NCI-H526 (cell line): ENCODE measurements at regions not wholly inside any gene's neighbourhood (a gene's known extent, or its start where the extent isn't known, plus 50 kb on each side); places are given as distances from the start of the nearest gene placed in this dataset.
"Not testable (repeated sequence)": the region's sequence is repeated elsewhere in the genome, so short reads cannot be mapped to it uniquely, and the experiment has no call there.

Experiments used
- DNase-seq, 2 experiments: peaks; one replicate each; lab custom pipeline; 2025; lab: John Stamatoyannopoulos, UW

GRCh38 chr17:33902901-33903449 lies 352.1 kb upstream of the CCL2 start:
- no peak for DNase-seq

DNA sequence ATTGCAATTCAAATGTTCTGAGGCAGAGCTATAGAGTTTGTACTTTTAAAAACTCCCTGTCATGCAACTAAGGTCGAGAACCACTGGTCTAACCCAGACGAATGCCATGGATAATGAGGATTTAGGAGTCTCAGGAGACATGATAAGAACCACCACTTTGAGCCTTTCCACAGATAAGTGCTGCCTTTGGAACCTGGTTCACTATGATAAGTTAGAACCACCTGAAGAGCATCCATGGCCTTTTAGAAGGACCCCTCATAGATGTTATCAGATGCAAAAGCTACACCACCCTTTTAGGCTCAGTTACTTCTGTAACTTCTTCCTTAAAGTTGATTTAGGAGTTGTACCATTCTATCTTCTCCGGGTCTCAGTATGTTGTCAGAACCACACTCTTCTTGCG lies 350.6 kb upstream of the CCL2 start:
- DNase-seq: peak in 1 of 2 experiments; percentile 14

GRCh38 chr17:33905338-33905800 lies 349.7 kb upstream of the CCL2 start:
- peak; percentile 82 to 89 for DNase-seq

DNA sequence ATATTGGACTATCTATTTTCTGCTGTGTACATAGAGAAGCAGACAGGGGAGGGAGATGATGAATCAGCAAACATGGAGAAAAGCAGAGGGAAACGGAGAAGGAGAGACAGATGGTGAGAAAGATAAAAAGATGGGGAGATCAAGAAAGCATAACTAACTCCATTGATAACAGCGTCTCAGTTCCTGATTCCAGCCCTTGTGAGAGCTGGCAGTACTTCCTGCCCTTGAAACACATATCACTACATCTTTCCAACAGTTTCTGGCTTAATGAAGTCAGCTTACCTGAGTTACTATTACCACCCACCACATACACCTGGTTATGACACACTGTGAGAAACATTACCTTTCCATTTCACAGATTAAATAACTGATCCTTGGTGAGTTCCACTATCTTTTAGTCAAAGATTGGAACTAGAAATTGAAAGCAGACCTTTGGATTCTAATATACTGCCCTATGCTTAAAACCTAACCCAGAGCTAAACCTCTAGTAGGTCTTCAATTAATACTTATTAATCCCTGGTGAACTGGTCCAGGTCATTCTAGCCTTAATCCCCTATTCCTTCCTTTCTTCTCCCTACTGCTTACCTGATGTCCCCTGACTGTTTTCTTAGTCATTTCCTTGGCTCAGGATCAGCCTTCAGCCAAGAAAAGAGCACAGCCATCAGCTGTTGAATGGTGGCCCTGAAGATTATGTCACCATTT lies 346.6 kb upstream of the CCL2 start:
- no peak for DNase-seq

- DNase-seq: no peak
Measured at GRCh38 chr17:33910200-33910857, 344.8 kb upstream of the CCL2 start.

DNA sequence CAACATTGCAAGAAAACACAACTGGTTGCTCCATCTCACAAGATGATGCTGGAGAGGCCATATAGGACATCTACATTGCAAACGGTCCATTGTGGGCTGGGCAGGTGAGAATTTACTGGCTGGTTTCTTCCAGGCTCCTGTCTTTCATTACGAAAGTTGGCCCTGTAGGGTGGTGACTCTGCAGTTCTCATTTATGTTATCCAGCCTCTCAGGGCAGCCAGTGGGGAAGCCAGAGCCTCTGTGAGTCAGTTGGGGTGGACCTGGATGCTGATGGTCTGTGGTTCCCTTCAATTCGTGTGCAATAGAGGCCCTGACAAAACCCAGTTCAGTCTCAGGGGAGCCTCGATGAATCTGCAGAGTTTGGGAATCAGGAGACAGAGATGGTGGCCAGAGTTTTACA lies 341.0 kb upstream of the CCL2 start:
- DNase-seq: no peak

GRCh38 chr17:33922971-33923370 lies 332.1 kb upstream of the CCL2 start:
- DNase-seq: no peak

- peak; percentile 35 to 86 for DNase-seq
Measured at GRCh38 chr17:33924104-33924503, 331.0 kb upstream of the CCL2 start.

DNA sequence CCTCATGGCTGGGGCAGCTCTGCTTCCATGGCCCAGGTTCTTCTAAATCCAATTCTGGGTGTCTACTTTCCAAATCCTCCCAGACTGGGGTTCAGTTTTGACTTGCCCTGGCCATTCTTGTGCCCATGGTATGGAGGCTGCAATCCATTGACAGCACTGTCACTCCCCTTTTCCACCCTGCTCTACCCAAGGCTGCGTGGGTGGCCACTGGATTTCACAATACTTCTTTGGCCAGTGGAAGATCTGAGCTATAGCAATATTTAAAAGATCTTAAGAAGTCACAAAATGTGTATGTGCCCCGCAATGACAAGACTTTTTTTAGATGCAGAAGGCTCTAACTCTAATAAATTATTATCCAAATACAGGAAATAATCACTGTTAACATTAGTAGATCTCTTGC lies 329.4 kb upstream of the CCL2 start:
- DNase-seq: no peak

GRCh38 chr17:33927732-33928133 lies 327.4 kb upstream of the CCL2 start:
- peak; percentile 84 to 89 for DNase-seq

DNA sequence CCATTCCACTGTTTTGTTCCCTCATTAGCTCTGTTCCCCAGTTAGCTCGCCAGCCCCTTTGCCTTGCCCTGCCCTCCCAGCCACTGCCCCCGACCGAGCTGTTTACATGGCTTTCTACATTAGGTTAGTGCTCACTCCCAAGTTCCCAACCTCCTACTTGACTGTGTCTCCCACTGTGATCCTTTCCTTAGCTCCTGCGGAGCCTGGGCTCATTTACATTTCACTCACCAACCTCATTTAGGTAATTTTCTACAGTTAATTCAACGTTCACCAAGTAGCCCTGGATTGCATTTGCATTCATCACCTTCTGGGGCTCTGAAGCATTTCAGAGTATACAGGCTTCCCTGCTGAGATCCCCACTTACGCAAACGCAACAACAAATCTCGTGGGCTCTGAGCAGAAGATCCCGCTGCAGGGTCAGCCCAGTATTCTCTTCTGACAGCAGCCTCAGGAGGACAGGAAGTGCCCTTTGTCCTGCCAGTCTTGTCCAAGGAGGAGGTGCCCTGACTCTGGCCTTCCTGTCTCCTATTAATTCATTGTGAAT lies 325.8 kb upstream of the CCL2 start:
- peak; percentile 41 to 66 for DNase-seq

DNA sequence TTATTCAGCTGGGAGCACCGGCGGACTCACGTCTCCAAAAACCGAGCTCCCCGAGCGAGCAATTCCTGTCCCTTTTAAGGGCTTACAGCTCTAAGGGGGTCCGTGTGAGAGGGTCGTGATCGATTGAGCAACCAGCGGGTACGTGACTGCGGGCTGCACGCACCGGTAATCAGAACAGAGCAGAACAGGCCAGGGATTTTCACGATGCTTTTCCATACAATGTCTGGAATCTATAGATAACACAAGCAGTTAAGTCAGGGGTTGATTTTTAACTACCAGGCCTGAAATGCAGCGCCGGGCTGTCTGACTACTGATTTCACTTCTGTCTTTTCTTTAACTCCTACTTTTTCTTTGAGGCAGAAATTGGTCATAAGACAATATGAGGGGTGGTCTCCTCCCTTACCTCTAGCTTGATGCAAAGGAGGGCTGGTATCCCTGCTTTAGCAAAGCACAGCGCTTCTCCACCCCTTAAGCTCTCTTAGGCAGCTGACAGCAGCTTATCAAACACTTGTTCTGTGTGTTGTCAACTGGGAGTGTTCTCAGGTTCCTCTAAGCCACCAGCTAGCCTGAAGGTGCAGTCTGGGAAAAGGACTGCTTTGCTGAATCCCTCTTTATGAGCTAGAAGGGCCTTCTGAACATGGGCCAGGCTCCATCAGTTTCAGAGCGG lies 323.8 kb upstream of the CCL2 start:
- DNase-seq: not testable (repeated sequence)

DNA sequence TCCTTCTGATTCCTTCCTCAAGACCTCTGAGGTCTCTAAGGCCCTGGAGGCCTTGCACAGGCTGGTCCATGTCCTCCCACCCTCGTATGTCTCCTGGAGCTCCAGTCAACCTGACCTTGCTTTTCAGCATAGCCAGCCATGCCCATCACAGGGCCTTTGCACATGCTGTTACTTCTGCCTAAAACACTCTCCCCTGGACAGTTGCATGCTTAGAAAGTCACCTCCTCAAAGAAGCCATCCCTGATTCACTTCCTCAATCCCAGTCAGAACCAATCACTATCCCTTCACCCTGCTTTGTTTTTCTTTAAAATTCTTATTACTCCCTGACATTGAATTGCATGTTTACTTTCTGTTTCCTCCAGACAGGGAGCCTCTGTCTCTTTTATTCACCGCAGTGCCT lies 322.1 kb upstream of the CCL2 start:
- no peak for DNase-seq

GRCh38 chr17:33933576-33933975 lies 321.5 kb upstream of the CCL2 start:
- DNase-seq: no peak

DNA sequence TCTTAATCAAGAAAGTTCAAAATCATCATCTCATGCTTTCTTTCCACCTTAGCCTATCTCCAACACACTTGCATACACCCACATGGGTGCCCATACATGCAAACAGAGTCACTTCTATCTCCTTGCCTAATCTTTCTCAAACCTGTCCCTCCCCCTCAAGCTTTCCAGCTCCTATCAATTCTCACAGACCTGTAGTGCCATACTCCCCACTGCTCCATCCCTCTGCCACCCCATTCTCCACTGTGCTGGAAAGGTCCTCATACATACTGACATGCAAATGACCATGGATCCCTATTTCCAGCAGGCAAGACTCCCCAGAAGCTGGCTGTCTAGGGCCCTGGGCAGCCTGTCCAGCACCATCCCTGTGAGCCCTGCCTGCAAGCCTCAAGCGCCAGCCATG lies 320.4 kb upstream of the CCL2 start:
- DNase-seq: no peak

DNA sequence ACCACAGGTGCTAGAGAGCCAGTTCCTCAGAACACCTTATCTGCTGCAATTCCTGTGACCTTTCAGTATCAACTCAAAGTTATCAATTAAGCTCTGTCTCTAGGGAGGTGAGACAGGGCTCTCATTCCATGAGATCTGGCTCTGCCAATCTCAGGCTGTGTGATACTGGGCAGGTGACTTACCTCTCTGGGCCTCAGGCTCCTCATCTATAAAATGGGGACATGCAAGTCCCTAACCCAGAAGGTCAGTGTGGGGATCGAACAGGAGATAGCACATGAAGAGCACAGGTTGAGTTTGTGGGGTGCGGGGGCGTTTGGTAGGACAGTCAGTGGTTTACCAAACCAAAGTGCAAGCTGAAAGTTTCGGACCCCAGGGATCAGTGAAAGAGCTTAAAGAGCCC lies 319.3 kb upstream of the CCL2 start:
- no peak for DNase-seq

- DNase-seq: no peak
Measured at GRCh38 chr17:33936764-33937163, 318.3 kb upstream of the CCL2 start.

- DNase-seq: no peak
Measured at GRCh38 chr17:33939959-33940358, 315.1 kb upstream of the CCL2 start.

- DNase-seq: peak in 1 of 2 experiments; percentile 46
Measured at GRCh38 chr17:33940769-33941370, 314.2 kb upstream of the CCL2 start.

- no peak for DNase-seq
Measured at GRCh38 chr17:33941744-33942143, 313.3 kb upstream of the CCL2 start.

DNA sequence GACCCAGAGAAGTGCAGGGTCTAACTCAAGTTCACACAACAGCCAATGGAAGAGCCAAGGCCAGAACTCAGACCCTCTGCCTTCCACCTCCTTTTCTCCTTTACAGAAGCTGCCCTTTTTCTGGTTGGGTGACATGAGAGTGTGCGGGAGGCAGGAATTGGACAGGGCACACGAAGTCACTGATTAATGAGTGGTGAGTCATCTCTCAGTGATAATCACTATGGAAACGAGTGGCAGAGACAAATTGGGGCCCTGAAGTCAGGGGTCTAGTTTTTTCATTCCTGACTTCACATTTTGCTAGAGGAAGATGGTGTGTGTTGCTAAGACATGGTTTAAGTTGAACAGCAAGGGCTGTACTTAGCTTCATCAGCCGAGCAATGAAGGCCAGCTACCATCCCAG lies 312.7 kb upstream of the CCL2 start:
- no peak for DNase-seq

DNA sequence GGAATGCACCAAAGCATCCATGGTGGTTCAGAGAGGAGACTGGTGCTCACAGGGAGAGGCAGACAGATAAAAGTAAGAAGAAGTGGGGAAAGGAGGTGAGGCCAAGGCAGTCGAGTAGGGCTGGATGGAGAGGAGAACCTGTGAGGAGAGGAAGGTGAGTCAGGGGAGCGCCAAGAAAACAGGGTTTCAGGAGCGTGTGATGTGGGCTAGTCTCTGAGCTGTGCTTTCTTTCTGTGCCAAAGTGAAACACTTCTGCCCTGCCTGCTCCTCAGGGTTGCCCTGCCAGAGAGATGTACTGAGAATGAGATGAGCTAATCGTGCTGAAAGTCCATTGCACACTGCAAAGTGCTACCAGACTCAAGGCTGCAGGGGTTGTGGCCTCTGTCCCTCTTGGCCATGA lies 310.7 kb upstream of the CCL2 start:
- no peak for DNase-seq
